GM12874 (cell line): ENCODE measurements at regions not wholly inside any gene's neighbourhood (a gene's known extent, or its start where the extent isn't known, plus 50 kb on each side); places are given as distances from the start of the nearest gene placed in this dataset.

ENCODE experiments used
- CTCF ChIP-seq: IDR thresholded peaks from 2 replicates; pipeline ENCODE4 v1.5.1; 2011; ENCODE audit warnings: low read depth, mild to moderate bottlenecking, control low read depth, low read length, moderate library complexity; ENCODE audit not compliant: insufficient read depth

- no peak for TF ChIP-seq CTCF
Measured at GRCh38 chr9:99572567-99572966, 249.1 kb upstream of the NR4A3 start.

GRCh38 chr9:99573085-99573484 is 248.6 kb upstream of the NR4A3 start:
- TF ChIP-seq CTCF, result no peak

- TF ChIP-seq CTCF, result no peak
Measured at GRCh38 chr9:99573886-99574285, 247.8 kb upstream of the NR4A3 start.

GRCh38 chr9:99576002-99576401 is 245.7 kb upstream of the NR4A3 start:
- TF ChIP-seq CTCF, result no peak

GRCh38 chr9:99576876-99577275 is 244.8 kb upstream of the NR4A3 start:
- no peak for TF ChIP-seq CTCF

GRCh38 chr9:99577351-99577750 is 244.3 kb upstream of the NR4A3 start:
- TF ChIP-seq CTCF, result no peak

GRCh38 chr9:99578666-99579065 is 243.0 kb upstream of the NR4A3 start:
- no peak for TF ChIP-seq CTCF

GRCh38 chr9:99579964-99580363 is 241.7 kb upstream of the NR4A3 start:
- no peak for TF ChIP-seq CTCF
